Neural progenitor cell (in vitro differentiated cells): ENCODE measurements at regions not wholly inside any gene's neighbourhood (a gene's known extent, or its start where the extent isn't known, plus 50 kb on each side); places are given as distances from the start of the nearest gene placed in this dataset.

ENCODE experiments used
- DNase-seq: peaks from one replicate; pipeline ENCODE4 v3.0.0-alpha.2; 2016; ENCODE audit warnings: low spot score
- H2AFZ ChIP-seq: fragments of 200-600 bp; sonication (generic); replicated peaks from 2 replicates; pipeline ENCODE4 v1.6.1; 2016; ENCODE audit warnings: antibody characterized with exemption
- H3F3A ChIP-seq: fragments of 200-600 bp; sonication (generic); 2 replicates; pipeline ENCODE4 v1.6.1; 2016; ENCODE audit warnings: antibody characterized with exemption, low read depth
- H3K27ac ChIP-seq: fragments of 200-600 bp; sonication (generic); 2 replicates; pipeline ENCODE4 v1.5.1; 2016; ENCODE audit warnings: mild to moderate bottlenecking
- H3K27me3 ChIP-seq: fragments of 200-600 bp; sonication (generic); 2 replicates; pipeline ENCODE4 v1.6.1; 2016; ENCODE audit warnings: mild to moderate bottlenecking, moderate library complexity
- H3K36me3 ChIP-seq: fragments of 200-600 bp; sonication (generic); 2 replicates; pipeline ENCODE4 v1.5.1; 2016
- H3K4me1 ChIP-seq: fragments of 200-600 bp; sonication (generic); 2 replicates; pipeline ENCODE4 v1.6.1; 2016; ENCODE audit warnings: mixed run types
- H3K4me2 ChIP-seq: fragments of 200-600 bp; sonication (generic); 2 replicates; pipeline ENCODE4 v1.6.1; 2016
- H3K4me3 ChIP-seq: fragments of 200-600 bp; sonication (generic); 2 replicates; pipeline ENCODE4 v1.5.1; 2016
- H3K79me2 ChIP-seq: fragments of 200-600 bp; sonication (generic); 2 replicates; pipeline ENCODE4 v1.6.1; 2016; ENCODE audit warnings: low read depth
- H3K9ac ChIP-seq: fragments of 200-600 bp; sonication (generic); 2 replicates; pipeline ENCODE4 v1.6.1; 2016
- H3K9me3 ChIP-seq: fragments of 200-600 bp; sonication (generic); 2 replicates; pipeline ENCODE4 v1.5.1; 2016; ENCODE audit warnings: low read depth
- H4K20me1 ChIP-seq: fragments of 200-600 bp; sonication (generic); 2 replicates; pipeline ENCODE4 v1.6.1; 2016; ENCODE audit warnings: low read depth
- H3K27ac Mint-ChIP-seq: 3 replicates; pipeline ENCODE4 v1.8.0; 2021; ENCODE audit warnings: mixed read lengths
- H3K27me3 Mint-ChIP-seq: 2 replicates; pipeline ENCODE4 v1.8.0; 2022; ENCODE audit warnings: low read depth, mild to moderate bottlenecking, inconsistent platforms, moderate library complexity, mixed read lengths; ENCODE audit not compliant: insufficient read depth
- H3K36me3 Mint-ChIP-seq: 3 replicates; pipeline ENCODE4 v1.8.0; 2021; ENCODE audit warnings: mixed read lengths
- H3K4me1 Mint-ChIP-seq: 3 replicates; pipeline ENCODE4 v1.8.0; 2021; ENCODE audit warnings: mixed read lengths
- H3K4me3 Mint-ChIP-seq: 3 replicates; pipeline ENCODE4 v1.8.0; 2021; ENCODE audit warnings: mild to moderate bottlenecking, moderate library complexity, mixed read lengths
- H3K9me3 Mint-ChIP-seq: 3 replicates; pipeline ENCODE4 v1.8.0; 2020; ENCODE audit warnings: mixed read lengths
- CTCF ChIP-seq: fragments of 200-600 bp; sonication (generic); IDR thresholded peaks from 2 replicates; pipeline ENCODE4 v1.5.1; 2017; ENCODE audit warnings: antibody characterized with exemption, mild to moderate bottlenecking
- EZH2 ChIP-seq: fragments of 200-600 bp; sonication (generic); IDR thresholded peaks from 2 replicates; pipeline ENCODE4 v1.6.1; 2017; ENCODE audit warnings: antibody characterized with exemption, mild to moderate bottlenecking, moderate library complexity
- EZH2phosphoT487 ChIP-seq: fragments of 200-600 bp; sonication (generic); IDR thresholded peaks from 2 replicates; pipeline ENCODE4 v1.6.1; 2017; ENCODE audit warnings: antibody characterized with exemption

- peaks cover 18% of the 10 kb centered on the region for H3K4me1 Mint-ChIP-seq
- H3K27me3 Mint-ChIP-seq, result no peaks in the 10 kb centered on the region
- no peak overlapping the region for H3K4me3 ChIP-seq
- no peak overlapping the region for H3K4me2 ChIP-seq
- H3K9me3 ChIP-seq, result no peaks in the 10 kb centered on the region
- no peaks in the 10 kb centered on the region for H3K79me2 ChIP-seq
- DNase-seq, result no peak
- no peaks in the 10 kb centered on the region for H3K27me3 ChIP-seq
- H3K36me3 ChIP-seq, result no peaks in the 10 kb centered on the region
- H3F3A ChIP-seq, result no peaks in the 10 kb centered on the region
- no peaks in the 10 kb centered on the region for H3K9me3 Mint-ChIP-seq
- H3K27ac ChIP-seq, result no peak overlapping the region
- H3K27ac Mint-ChIP-seq, result no peak overlapping the region
- TF ChIP-seq EZH2, result no peak
- no peak for TF ChIP-seq EZH2phosphoT487
- TF ChIP-seq CTCF, result no peak
- H3K4me3 Mint-ChIP-seq, result no peak overlapping the region
- no peaks in the 10 kb centered on the region for H3K36me3 Mint-ChIP-seq
- H4K20me1 ChIP-seq, result no peaks in the 10 kb centered on the region
- H3K4me1 ChIP-seq, result no peaks in the 10 kb centered on the region
- no peak overlapping the region for H2AFZ ChIP-seq
- H3K9ac ChIP-seq, result no peak overlapping the region
These were observed 91.8 kb upstream of the TNC start for GRCh38 chr9:115209601-115210306.

- no peak for TF ChIP-seq CTCF
- TF ChIP-seq EZH2phosphoT487, result no peak
- TF ChIP-seq EZH2, result no peak
- Mint-ChIP-seq H3K4me1 (peaks cover 18% of the 10 kb centered on the region), H3K36me3 (no peaks in the 10 kb centered on the region), H3K27me3 (no peaks in the 10 kb centered on the region), H3K4me3 (no peak overlapping the region), H3K27ac (no peak overlapping the region), H3K9me3 (no peaks in the 10 kb centered on the region)
- Histone ChIP-seq H2AFZ (no peak overlapping the region), H3K27me3 (no peaks in the 10 kb centered on the region), H3K9me3 (no peaks in the 10 kb centered on the region), H3K27ac (no peak overlapping the region), H3K4me3 (no peak overlapping the region), H3K9ac (no peak overlapping the region), H4K20me1 (no peaks in the 10 kb centered on the region), H3K4me2 (no peak overlapping the region), H3K36me3 (no peaks in the 10 kb centered on the region), H3K79me2 (no peaks in the 10 kb centered on the region), H3K4me1 (no peaks in the 10 kb centered on the region), H3F3A (no peaks in the 10 kb centered on the region)
- no peak for DNase-seq
These were observed 92.7 kb upstream of the TNC start for GRCh38 chr9:115210699-115211098.

- no peaks in the 10 kb centered on the region for H3K9me3 Mint-ChIP-seq
- Histone ChIP-seq H4K20me1 (no peaks in the 10 kb centered on the region), H3K27ac (no peak overlapping the region), H3K36me3 (no peaks in the 10 kb centered on the region), H3K4me3 (no peak overlapping the region), H3F3A (no peaks in the 10 kb centered on the region), H3K4me2 (no peak overlapping the region), H3K79me2 (no peaks in the 10 kb centered on the region), H2AFZ (no peak overlapping the region), H3K9ac (no peak overlapping the region), H3K27me3 (no peaks in the 10 kb centered on the region), H3K9me3 (no peaks in the 10 kb centered on the region), H3K4me1 (no peaks in the 10 kb centered on the region)
- H3K36me3 Mint-ChIP-seq, result no peaks in the 10 kb centered on the region
- peaks cover 18% of the 10 kb centered on the region for H3K4me1 Mint-ChIP-seq
- H3K27me3 Mint-ChIP-seq, result no peaks in the 10 kb centered on the region
- no peak overlapping the region for H3K27ac Mint-ChIP-seq
- TF ChIP-seq CTCF (no peak), EZH2phosphoT487 (no peak), EZH2 (no peak)
- no peak overlapping the region for H3K4me3 Mint-ChIP-seq
- no peak for DNase-seq
These were observed 93.6 kb upstream of the TNC start for GRCh38 chr9:115211413-115212124.
